K562 (cell line): ENCODE measurements at regions not wholly inside any gene's neighbourhood (a gene's known extent, or its start where the extent isn't known, plus 50 kb on each side); places are given as distances from the start of the nearest gene placed in this dataset.
"Not testable (repeated sequence)": the region's sequence is repeated elsewhere in the genome, so short reads cannot be mapped to it uniquely, and the experiment has no call there.

ENCODE experiments used
- ATAC-seq: fragments of 200-7000 bp; cut with Tn5 transposase; 3 replicates; pipeline ENCODE4 v1.9.1; 2020; ENCODE audit warnings: moderate library complexity
- BruUV-seq: library from RNA; stranded (reverse); fragments of 400-500 nt; replicated peaks from 2 replicates; lab custom pipeline; 2021; lab: Mats Ljungman, UMichigan
- CTCF ChIA-PET: fragments of 300-600 bp; formaldehyde crosslinking; extraction: SDS; loops from one replicate; lab custom pipeline; 2021; ENCODE audit warnings: low intra/inter-chr PET ratio; lab: Yijun Ruan, JAX
- POLR2A ChIA-PET: fragments of 300-600, 350-650 bp; sonication (Branson Sonifier 250); formaldehyde crosslinking; extraction: SDS; loops from one replicate; lab custom pipeline; 2021; ENCODE audit warnings: antibody characterized with exemption, inconsistent platforms; lab: Yijun Ruan, JAX
- DNase-seq, 4 experiments: peaks; one replicate each; pipeline versions ENCODE4 v3.0.0 to v3.0.0-alpha.2; 2011 to 2018; ENCODE audit warnings: low spot score in 3 of 4, mixed read lengths in 3 of 4; ENCODE audit errors: extremely low read depth in 1 of 4
- FAIRE-seq: peaks from 2 replicates; lab custom pipeline; 2011; peaks lifted over from hg19 to GRCh38; lab: Jason Lieb, UNC
- H2AFZ ChIP-seq: 2 replicates; pipeline ENCODE4 v1.6.0; 2011; ENCODE audit warnings: low read depth, low read length, control low read depth, inconsistent platforms
- H3K27ac ChIP-seq: fragments of 200-600 bp; 3 replicates; pipeline ENCODE4 v1.8.0; 2011; ENCODE audit warnings: low read depth, mild to moderate bottlenecking, control low read depth, inconsistent platforms, low read length, moderate library complexity, mixed read lengths; ENCODE audit errors: extremely low read depth
- H3K27me3 ChIP-seq, 2 experiments: fragments of 300-600 bp in 1 of 2; 2 replicates in 1 of 2; 3 replicates in 1 of 2; pipeline versions ENCODE4 v1.6.0 to v1.8.0; 2011; ENCODE audit warnings: inconsistent platforms in 2 of 2, low read length in 2 of 2, mild to moderate bottlenecking in 1 of 2, mixed read lengths in 1 of 2, moderate library complexity in 1 of 2; ENCODE audit not compliant: control insufficient read depth in 2 of 2, insufficient read depth in 2 of 2
- H3K36me3 ChIP-seq: fragments of 300-600 bp; 3 replicates; pipeline ENCODE4 v1.8.0; 2011; ENCODE audit warnings: mild to moderate bottlenecking, low read length, inconsistent platforms; ENCODE audit not compliant: control insufficient read depth, insufficient read depth
- H3K4me1 ChIP-seq, 2 experiments: fragments of 200-600 bp in 1 of 2; replicated peaks in 1 of 2; 2 replicates in 1 of 2; 3 replicates in 1 of 2; pipeline versions ENCODE4 v1.5.1 to v1.8.0; 2011; ENCODE audit warnings: inconsistent platforms in 2 of 2, low read length in 2 of 2, mild to moderate bottlenecking in 1 of 2, mixed read lengths in 1 of 2, moderate library complexity in 1 of 2; ENCODE audit not compliant: control insufficient read depth in 2 of 2, insufficient read depth in 2 of 2
- H3K4me2 ChIP-seq: 2 replicates; pipeline ENCODE4 v1.6.1; 2011; ENCODE audit warnings: low read length, control low read depth, inconsistent platforms, mixed read lengths; ENCODE audit not compliant: insufficient read depth
- H3K4me3 ChIP-seq: fragments of 200-600 bp; sonication (generic), shearing (Covaris generic); 2 replicates; pipeline ENCODE4 v1.5.1; 2016; ENCODE audit warnings: control low read depth, inconsistent platforms
- H3K79me2 ChIP-seq: fragments of 200-600 bp; 3 replicates; pipeline ENCODE4 v1.8.0; 2011; ENCODE audit warnings: low read length, inconsistent platforms; ENCODE audit not compliant: control insufficient read depth, insufficient read depth
- H3K9ac ChIP-seq, 2 experiments: 2 replicates each; pipeline versions ENCODE4 v1.6.0 to v1.6.1; 2011; ENCODE audit warnings: low read depth in 2 of 2, low read length in 2 of 2, control low read depth in 1 of 2, inconsistent platforms in 1 of 2, mild to moderate bottlenecking in 1 of 2, mixed read lengths in 1 of 2; ENCODE audit not compliant: insufficient read depth in 1 of 2
- H3K9me1 ChIP-seq: one replicate; pipeline ENCODE4 v1.6.0; 2011; ENCODE audit warnings: inconsistent platforms, mild to moderate bottlenecking, low read length, moderate library complexity; ENCODE audit not compliant: control insufficient read depth, insufficient read depth
- H3K9me3 ChIP-seq: replicated peaks from 2 replicates; pipeline ENCODE4 v1.5.1; 2011; ENCODE audit warnings: low read depth, low read length, inconsistent platforms; ENCODE audit not compliant: control insufficient read depth, insufficient read depth
- H4K20me1 ChIP-seq: replicated peaks from 2 replicates; pipeline ENCODE4 v1.6.1; 2011; ENCODE audit warnings: low read length, inconsistent platforms, mixed read lengths; ENCODE audit not compliant: control insufficient read depth, insufficient read depth
- ARID1B ChIP-seq: fragments of 450-650 bp; IDR thresholded peaks from 2 replicates; pipeline ENCODE4 v1.6.1; 2016; ENCODE audit warnings: antibody characterized with exemption, mild to moderate bottlenecking, inconsistent platforms
- BCOR ChIP-seq: fragments of 450-650 bp; IDR thresholded peaks from 2 replicates; pipeline ENCODE4 v1.6.1; 2016
- CBFA2T3 ChIP-seq: fragments of 450-650 bp; IDR thresholded peaks from 2 replicates; pipeline ENCODE4 v1.6.1; 2017
- DPF2 ChIP-seq: fragments of 450-650 bp; IDR thresholded peaks from 2 replicates; pipeline ENCODE4 v1.6.1; 2016
- ETS2 ChIP-seq: IDR thresholded peaks from 2 replicates; pipeline ENCODE4 v1.6.1; 2016; ENCODE audit warnings: borderline replicate concordance, missing genetic modification characterization, mild to moderate bottlenecking, moderate library complexity, missing compliant biosample characterization; ENCODE audit not compliant: poor library complexity, severe bottlenecking
- FOSL1 ChIP-seq: fragments of 200-800 bp; sonication (Bioruptor generic); conservative IDR thresholded peaks from 2 replicates; pipeline ENCODE4 v1.6.1; 2016; ENCODE audit warnings: missing genetic modification characterization, missing compliant biosample characterization
- GATA2 ChIP-seq: sonication (generic); formaldehyde crosslinking; IDR thresholded peaks from 2 replicates; pipeline ENCODE4 v1.4.0; 2020; ENCODE audit warnings: mild to moderate bottlenecking, missing genetic modification reagents
- LEF1 ChIP-seq: fragments of 450-650 bp; IDR thresholded peaks from 2 replicates; pipeline ENCODE4 v1.6.1; 2016; ENCODE audit warnings: mild to moderate bottlenecking
- MAFK ChIP-seq: IDR thresholded peaks from 2 replicates; pipeline ENCODE4 v1.6.1; 2011; ENCODE audit warnings: low read length, improper control_type of control experiment
- MCM2 ChIP-seq: fragments of 450-650 bp; IDR thresholded peaks from 2 replicates; pipeline ENCODE4 v1.6.1; 2017; ENCODE audit warnings: low read depth, mild to moderate bottlenecking
- NFE2 ChIP-seq: IDR thresholded peaks from 2 replicates; pipeline ENCODE4 v1.6.1; 2014; ENCODE audit warnings: antibody characterized with exemption, low read depth
- PKNOX1 ChIP-seq: fragments of 450-650 bp; IDR thresholded peaks from 2 replicates; pipeline ENCODE4 v1.6.1; 2016
- RBM25 ChIP-seq: fragments of 200-400 bp; formaldehyde crosslinking; IDR thresholded peaks from 2 replicates; pipeline ENCODE4 v1.6.1; 2018; ENCODE audit warnings: low read length, low read depth, moderate library complexity; ENCODE audit not compliant: severe bottlenecking
- SMARCA4 ChIP-seq: fragments of 450-650 bp; IDR thresholded peaks from 2 replicates; pipeline ENCODE4 v1.6.1; 2016
- SMARCE1 ChIP-seq: fragments of 450-650 bp; IDR thresholded peaks from 2 replicates; pipeline ENCODE4 v1.7.1; 2016; ENCODE audit warnings: mild to moderate bottlenecking
- ZKSCAN1 ChIP-seq: fragments of 150-350 bp; IDR thresholded peaks from 2 replicates; pipeline ENCODE4 v1.6.1; 2016; ENCODE audit warnings: low read depth, low read length
- ZNF146 ChIP-seq: IDR thresholded peaks from one replicate; pipeline ENCODE4 v1.6.1; 2018; ENCODE audit warnings: missing compliant biosample characterization; ENCODE audit not compliant: unreplicated experiment
- ZNF830 ChIP-seq: fragments of 250-450 bp; sonication (Bioruptor Pico); IDR thresholded peaks from 2 replicates; pipeline ENCODE4 v1.5.0; 2021; ENCODE audit warnings: mild to moderate bottlenecking
- WGBS: fragments of 100-300 bp; shearing (Covaris generic); methylation state at CpG from one replicate; pipeline ENCODE4 v1.1.6; 2016; ENCODE audit warnings: low coverage, mixed read lengths; ENCODE audit not compliant: insufficient coverage; ENCODE audit errors: missing lambda C conversion rate; 5-methylcytosine and 5-hydroxymethylcytosine counted together
- in situ Hi-C: fragments of 300-500 bp; cut with MboI; formaldehyde crosslinking; loops from 4 replicates; pipeline ENCODE4 v1.15.0; 2018; ENCODE audit warnings: inconsistent platforms, mixed read lengths
- intact Hi-C: fragments of 100-400 bp; cut with micrococcal nuclease; formaldehyde crosslinking; loops from 2 replicates; pipeline ENCODE4 v1.14.2; 2022

GRCh38 chr12:100046202-100046601 is 61.5 kb upstream of the ANKS1B start:
- H3K9ac ChIP-seq, DNase-seq, H3K27ac ChIP-seq, H4K20me1 ChIP-seq, H3K79me2 ChIP-seq, BruUV-seq, ATAC-seq, H3K4me2 ChIP-seq, POLR2A ChIA-PET, in situ Hi-C loops, H3K9me3 ChIP-seq, H3K4me3 ChIP-seq, intact Hi-C loops, CTCF ChIA-PET, H2AFZ ChIP-seq, FAIRE-seq, H3K9me1 ChIP-seq, H3K27me3 ChIP-seq: not testable (repeated sequence)
- peaks cover 27% of the 10 kb centered on the region; the same call in 2 of the 3 replicates for H3K36me3 ChIP-seq
- H3K4me1 ChIP-seq = peaks cover 0 to 14% of the 10 kb centered on the region in 2 experiments; a peak in 2 of 5 replicates
- 72% methylated on average over 3 of the region's 3 CpGs for WGBS
- TF ChIP-seq ZNF146 (CRISPR knock-in tag) (peak; percentile 92), BCOR (peak; percentile 39; the same call in 1 of the 2 replicates), RBM25 (peak; percentile 21)

- CTCF ChIA-PET = no interaction called here
- Histone ChIP-seq H3K27ac (peak overlapping the region; percentile 3; the same call in 1 of the 3 replicates), H3K4me1 (peaks cover 0 to 14% of the 10 kb centered on the region in 2 experiments; a peak in 2 of 5 replicates), H3K9ac (no peak overlapping the region), H3K4me2 (no peak overlapping the region; the same call in 1 of the 2 replicates), H3K36me3 (peaks cover 14% of the 10 kb centered on the region; the same call in 1 of the 3 replicates), H3K4me3 (no peak overlapping the region), H3K79me2 (no peaks in the 10 kb centered on the region), H3K9me3 (no peaks in the 10 kb centered on the region), H3K9me1 (no peaks in the 10 kb centered on the region), H2AFZ (no peak overlapping the region), H4K20me1 (no peaks in the 10 kb centered on the region), H3K27me3 (no peaks in the 10 kb centered on the region)
- peak in 2 of 4 experiments; percentile 24 to 37 for DNase-seq
- peak; percentile 90 for ATAC-seq
- in situ Hi-C loops (no loop called here), intact Hi-C loops (no loop called here)
- no TSS peak for BruUV-seq
- 15% methylated on average over 3 of the region's 3 CpGs for WGBS
- POLR2A ChIA-PET = interaction anchor here (1.8 kb wide), 1 partner anchor 12 kb away, joined by 5 read pairs; no protein-coding TSS in a partner anchor
- FAIRE-seq = peak; percentile 32
- TF ChIP-seq CBFA2T3 (0 out of 2 replicates have a peak, but pooled peaks have one; percentile 3), ZKSCAN1 (no peak), NFE2 (peak; percentile 92), ZNF830 (CRISPR knock-in tag) (no peak), MAFK (peak; percentile 62), ARID1B (peak; percentile 68), GATA2 (CRISPR knock-in tag) (0 out of 2 replicates have a peak, but pooled peaks have one; percentile 25), SMARCA4 (peak; percentile 77; the same call in 1 of the 2 replicates), ETS2 (no peak), FOSL1 (tag) (peak; percentile 78), SMARCE1 (peak; percentile 79), LEF1 (0 out of 2 replicates have a peak, but pooled peaks have one; percentile 52), PKNOX1 (peak; percentile 58), DPF2 (peak; percentile 76), MCM2 (no peak)
These were observed 59.5 kb upstream of the ANKS1B start for GRCh38 chr12:100044266-100044665.
